ENCODE measurements at regions not wholly inside any gene's neighbourhood (a gene's known extent, or its start where the extent isn't known, plus 50 kb on each side); places are given as distances from the start of the nearest gene placed in this dataset.

DNA sequence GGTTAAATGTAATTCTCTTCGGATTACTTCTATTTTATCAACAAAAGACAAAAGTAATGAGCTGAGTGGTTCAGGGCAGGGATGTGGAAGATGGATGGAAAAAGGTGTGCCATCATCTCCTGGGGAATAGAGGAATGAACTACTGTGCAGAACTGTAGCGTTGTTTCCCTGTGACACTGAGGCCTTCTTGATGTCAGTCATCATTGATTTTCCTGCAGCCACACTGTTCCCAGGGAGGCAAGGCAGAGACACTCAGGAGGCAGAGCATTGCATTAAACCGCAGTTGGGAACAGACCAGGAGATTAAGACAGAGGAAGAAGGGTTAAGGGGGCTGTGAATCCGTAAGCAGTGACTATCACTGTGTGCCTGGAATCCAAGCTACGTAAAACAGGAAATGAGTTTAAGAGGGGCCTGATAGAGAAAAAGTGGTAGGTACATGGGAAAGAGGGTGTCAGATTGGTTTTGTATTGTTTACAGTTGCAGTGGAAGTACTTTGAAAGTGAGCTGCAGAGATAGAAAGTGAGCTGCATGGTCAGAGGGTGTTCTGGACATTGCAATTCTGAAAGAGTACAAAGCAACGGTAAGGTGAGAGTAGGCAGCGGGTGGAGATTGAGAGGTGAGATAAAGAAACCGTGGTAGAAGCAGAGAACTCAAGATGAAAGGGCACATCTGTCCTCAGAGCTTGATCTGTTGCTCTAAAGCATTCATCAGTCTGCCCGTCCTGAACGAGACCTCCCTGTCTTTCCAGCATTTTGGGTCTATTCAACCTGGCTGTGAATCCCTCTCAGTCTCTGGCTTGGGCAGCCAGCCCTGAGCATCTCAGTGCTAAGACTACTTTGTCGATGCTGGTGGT lies 793.4 kb upstream of the CELF4 start:
- H3K27me3 ChIP-seq (ENCODE audit: insufficient read depth, insufficient read length) = no peaks in the 10 kb centered on the region
- no peak for DNase-seq (ENCODE audit: low read depth, low spot score)
- H3K9ac ChIP-seq (ENCODE audit: insufficient read length, low read depth) = no peak overlapping the region
- H3K36me3 ChIP-seq (ENCODE audit: insufficient read depth, insufficient read length, low read length) = no peaks in the 10 kb centered on the region
- TF ChIP-seq ZNF274 (IDR thresholded peaks at IDR 0.05; ENCODE audit: low read depth, low read length) (no peak), SUZ12 (IDR thresholded peaks at IDR 0.05; ENCODE audit: extremely low read depth, insufficient read depth, insufficient read length) (no peak), YY1 (IDR thresholded peaks at IDR 0.05; ENCODE audit: insufficient read depth, insufficient read length) (no peak)
- H3K4me1 ChIP-seq (ENCODE audit: insufficient read depth, insufficient read length) = no peaks in the 10 kb centered on the region
- no peaks in the 10 kb centered on the region for H3K9me3 ChIP-seq (ENCODE audit: insufficient read depth, low read length)
- H3K4me3 ChIP-seq (ENCODE audit: insufficient read length, low read depth) = no peak overlapping the region

DNA sequence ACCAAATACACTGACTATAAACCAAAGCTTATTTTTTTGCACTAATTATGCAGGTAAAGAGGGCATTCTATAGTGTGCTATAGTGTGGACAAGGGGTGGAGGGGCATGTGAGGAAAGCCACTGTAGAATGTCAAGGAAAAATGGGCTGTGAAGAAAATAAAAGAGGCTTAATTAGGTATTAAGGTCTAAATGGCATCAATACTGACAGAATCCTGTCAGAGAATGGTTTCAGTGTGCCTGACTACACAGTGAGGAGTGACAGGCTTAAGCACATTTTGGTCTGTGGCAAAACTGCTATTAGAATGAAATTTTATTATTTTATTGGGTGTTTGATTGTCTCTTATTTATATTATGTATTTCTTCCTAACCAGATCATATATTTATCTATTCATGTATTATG lies 787.6 kb upstream of the CELF4 start:
- H3K4me3 ChIP-seq (ENCODE audit: insufficient read length, low read depth) = no peak overlapping the region
- H3K4me1 ChIP-seq (ENCODE audit: insufficient read depth, insufficient read length) = no peaks in the 10 kb centered on the region
- H3K9me3 ChIP-seq (ENCODE audit: insufficient read depth, low read length) = no peaks in the 10 kb centered on the region
- no peak for DNase-seq (ENCODE audit: low read depth, low spot score)
- H3K27me3 ChIP-seq (ENCODE audit: insufficient read depth, insufficient read length) = no peaks in the 10 kb centered on the region
- TF ChIP-seq ZNF274 (IDR thresholded peaks at IDR 0.05; ENCODE audit: low read depth, low read length) = no peak
- no peak for TF ChIP-seq YY1 (IDR thresholded peaks at IDR 0.05; ENCODE audit: insufficient read depth, insufficient read length)
- no peak for TF ChIP-seq SUZ12 (IDR thresholded peaks at IDR 0.05; ENCODE audit: extremely low read depth, insufficient read depth, insufficient read length)
- H3K9ac ChIP-seq (ENCODE audit: insufficient read length, low read depth) = no peak overlapping the region
- no peaks in the 10 kb centered on the region for H3K36me3 ChIP-seq (ENCODE audit: insufficient read depth, insufficient read length, low read length)

DNA sequence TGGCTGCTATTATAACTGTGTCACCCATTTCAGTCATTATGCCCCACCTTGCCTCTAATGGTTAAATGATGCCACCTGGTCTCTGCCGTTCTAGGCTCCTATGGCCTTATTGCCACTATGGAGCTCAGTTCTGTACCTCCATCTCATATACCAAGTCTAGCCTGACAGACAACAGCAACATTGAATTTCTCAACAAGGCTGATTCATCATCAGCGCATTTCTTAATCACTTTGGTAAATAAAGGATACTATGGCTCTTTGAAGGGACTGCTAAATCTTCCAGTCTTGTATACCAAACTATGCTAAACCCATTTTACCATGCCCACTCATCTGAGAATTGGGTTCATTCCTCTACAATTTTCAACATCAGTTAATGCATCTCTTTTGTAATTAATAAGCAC lies 784.5 kb upstream of the CELF4 start:
- no peak for DNase-seq (ENCODE audit: low read depth, low spot score)
- H3K27me3 ChIP-seq (ENCODE audit: insufficient read depth, insufficient read length) = no peaks in the 10 kb centered on the region
- no peak overlapping the region for H3K9ac ChIP-seq (ENCODE audit: insufficient read length, low read depth)
- H3K4me3 ChIP-seq (ENCODE audit: insufficient read length, low read depth) = no peak overlapping the region
- no peaks in the 10 kb centered on the region for H3K36me3 ChIP-seq (ENCODE audit: insufficient read depth, insufficient read length, low read length)
- no peaks in the 10 kb centered on the region for H3K9me3 ChIP-seq (ENCODE audit: insufficient read depth, low read length)
- TF ChIP-seq YY1 (IDR thresholded peaks at IDR 0.05; ENCODE audit: insufficient read depth, insufficient read length) = no peak
- no peak for TF ChIP-seq ZNF274 (IDR thresholded peaks at IDR 0.05; ENCODE audit: low read depth, low read length)
- TF ChIP-seq SUZ12 (IDR thresholded peaks at IDR 0.05; ENCODE audit: extremely low read depth, insufficient read depth, insufficient read length) = no peak
- H3K4me1 ChIP-seq (ENCODE audit: insufficient read depth, insufficient read length) = no peaks in the 10 kb centered on the region

DNA sequence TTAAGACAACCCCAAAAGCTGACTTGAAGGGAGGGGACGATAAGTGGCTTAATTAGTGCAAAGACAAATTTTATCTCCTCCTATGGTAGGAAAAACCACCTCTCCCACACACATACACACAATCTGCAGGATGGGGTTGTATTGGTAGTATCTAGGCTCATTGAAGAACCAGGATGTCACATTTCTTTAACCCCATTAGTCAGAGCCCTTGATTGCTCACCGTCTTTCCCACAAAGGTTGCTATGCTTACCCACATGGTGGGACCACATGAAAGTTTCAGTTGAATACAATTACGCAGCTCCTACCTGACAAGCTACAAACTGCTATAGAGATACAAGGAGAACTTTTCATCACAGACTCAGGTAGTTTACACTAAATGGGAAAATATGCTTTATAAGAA lies 765.0 kb upstream of the CELF4 start:
- no peaks in the 10 kb centered on the region for H3K4me1 ChIP-seq (ENCODE audit: insufficient read depth, insufficient read length)
- no peaks in the 10 kb centered on the region for H3K9me3 ChIP-seq (ENCODE audit: insufficient read depth, low read length)
- H3K9ac ChIP-seq (ENCODE audit: insufficient read length, low read depth) = no peak overlapping the region
- H3K4me3 ChIP-seq (ENCODE audit: insufficient read length, low read depth) = no peak overlapping the region
- H3K27me3 ChIP-seq (ENCODE audit: insufficient read depth, insufficient read length) = no peaks in the 10 kb centered on the region
- no peak for DNase-seq (ENCODE audit: low read depth, low spot score)
- TF ChIP-seq ZNF274 (IDR thresholded peaks at IDR 0.05; ENCODE audit: low read depth, low read length) (no peak), YY1 (IDR thresholded peaks at IDR 0.05; ENCODE audit: insufficient read depth, insufficient read length) (no peak), SUZ12 (IDR thresholded peaks at IDR 0.05; ENCODE audit: extremely low read depth, insufficient read depth, insufficient read length) (no peak)
- H3K36me3 ChIP-seq (ENCODE audit: insufficient read depth, insufficient read length, low read length) = no peaks in the 10 kb centered on the region

DNA sequence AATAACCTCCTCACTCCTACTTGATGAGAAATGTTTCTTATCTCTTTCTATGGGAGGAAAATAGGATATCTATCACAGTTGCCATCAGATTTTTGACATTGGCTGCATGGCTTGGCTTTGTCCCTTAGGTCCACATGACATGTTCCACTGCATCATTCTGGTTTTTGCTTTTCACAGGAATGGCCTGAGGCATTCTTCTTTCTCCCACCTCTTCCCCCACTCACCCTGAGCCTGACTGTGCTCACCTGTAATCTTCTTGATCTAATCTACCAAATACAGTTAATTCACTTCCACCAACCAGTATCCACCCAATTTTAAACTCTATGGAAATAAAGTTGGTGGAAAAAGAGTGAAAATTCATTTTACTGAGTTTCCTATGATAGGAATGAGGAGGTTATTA lies 763.5 kb upstream of the CELF4 start:
- TF ChIP-seq SUZ12 (IDR thresholded peaks at IDR 0.05; ENCODE audit: extremely low read depth, insufficient read depth, insufficient read length) (no peak), YY1 (IDR thresholded peaks at IDR 0.05; ENCODE audit: insufficient read depth, insufficient read length) (no peak), ZNF274 (IDR thresholded peaks at IDR 0.05; ENCODE audit: low read depth, low read length) (no peak)
- Histone ChIP-seq H3K27me3 (ENCODE audit: insufficient read depth, insufficient read length) (no peaks in the 10 kb centered on the region), H3K4me3 (ENCODE audit: insufficient read length, low read depth) (no peak overlapping the region), H3K9me3 (ENCODE audit: insufficient read depth, low read length) (no peaks in the 10 kb centered on the region), H3K4me1 (ENCODE audit: insufficient read depth, insufficient read length) (no peaks in the 10 kb centered on the region), H3K36me3 (ENCODE audit: insufficient read depth, insufficient read length, low read length) (no peaks in the 10 kb centered on the region), H3K9ac (ENCODE audit: insufficient read length, low read depth) (no peak overlapping the region)
- DNase-seq (ENCODE audit: low read depth, low spot score) = no peak

DNA sequence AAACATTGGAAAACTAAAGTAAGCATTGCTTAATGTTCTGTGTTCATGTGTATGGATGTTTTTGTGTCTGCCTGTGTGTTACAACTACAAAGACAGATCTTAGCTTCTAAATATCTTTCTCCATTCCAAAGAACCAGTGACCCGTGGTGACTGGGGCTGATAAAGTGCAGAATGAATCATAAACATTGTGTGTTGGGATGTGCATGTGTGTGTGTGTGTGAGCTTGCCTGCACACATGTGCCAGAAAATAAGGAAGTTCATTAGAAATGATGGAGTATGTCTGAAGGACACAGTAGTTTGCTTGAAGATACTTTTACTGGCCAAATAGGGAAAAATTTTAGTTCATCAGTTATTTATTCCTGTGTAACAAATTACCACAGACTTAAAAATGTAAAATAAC lies 756.6 kb upstream of the CELF4 start:
- Histone ChIP-seq H3K9me3 (ENCODE audit: insufficient read depth, low read length) (no peaks in the 10 kb centered on the region), H3K27me3 (ENCODE audit: insufficient read depth, insufficient read length) (no peaks in the 10 kb centered on the region), H3K9ac (ENCODE audit: insufficient read length, low read depth) (no peak overlapping the region), H3K4me1 (ENCODE audit: insufficient read depth, insufficient read length) (no peaks in the 10 kb centered on the region), H3K36me3 (ENCODE audit: insufficient read depth, insufficient read length, low read length) (no peaks in the 10 kb centered on the region), H3K4me3 (ENCODE audit: insufficient read length, low read depth) (no peak overlapping the region)
- no peak for TF ChIP-seq YY1 (IDR thresholded peaks at IDR 0.05; ENCODE audit: insufficient read depth, insufficient read length)
- no peak for DNase-seq (ENCODE audit: low read depth, low spot score)

DNA sequence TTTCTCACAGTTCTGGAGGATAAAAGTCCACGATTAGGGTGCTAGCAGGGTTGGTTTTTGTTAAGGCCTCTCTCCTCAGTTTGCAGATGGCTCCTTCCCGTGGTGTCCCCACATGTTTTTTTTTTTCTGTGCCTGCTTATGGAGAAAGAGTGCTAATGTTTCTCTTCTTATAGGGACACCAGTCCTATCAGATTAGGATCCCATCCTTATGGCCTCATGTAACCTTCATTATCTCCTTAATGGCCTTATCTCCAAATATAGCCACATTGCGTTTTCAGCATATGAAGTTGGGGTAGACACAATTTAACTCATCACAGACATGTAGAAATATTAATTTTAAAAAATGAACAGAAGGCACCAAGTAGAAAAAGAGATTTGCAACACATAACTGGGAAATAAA lies 755.7 kb upstream of the CELF4 start:
- H3K36me3 ChIP-seq (ENCODE audit: insufficient read depth, insufficient read length, low read length) = no peaks in the 10 kb centered on the region
- no peak for TF ChIP-seq YY1 (IDR thresholded peaks at IDR 0.05; ENCODE audit: insufficient read depth, insufficient read length)
- DNase-seq (ENCODE audit: low read depth, low spot score) = no peak

More for the DNA sequence above, 755.7 kb upstream of the CELF4 start:
- H3K27me3 ChIP-seq (ENCODE audit: insufficient read depth, insufficient read length) = no peaks in the 10 kb centered on the region
- no peaks in the 10 kb centered on the region for H3K9me3 ChIP-seq (ENCODE audit: insufficient read depth, low read length)
- no peaks in the 10 kb centered on the region for H3K4me1 ChIP-seq (ENCODE audit: insufficient read depth, insufficient read length)
- H3K9ac ChIP-seq (ENCODE audit: insufficient read length, low read depth) = no peak overlapping the region
- no peak overlapping the region for H3K4me3 ChIP-seq (ENCODE audit: insufficient read length, low read depth)

All from NT2/D1 (cell line).